ENCODE measurements at regions not wholly inside any gene's neighbourhood (a gene's known extent, or its start where the extent isn't known, plus 50 kb on each side); places are given as distances from the start of the nearest gene placed in this dataset.

DNA sequence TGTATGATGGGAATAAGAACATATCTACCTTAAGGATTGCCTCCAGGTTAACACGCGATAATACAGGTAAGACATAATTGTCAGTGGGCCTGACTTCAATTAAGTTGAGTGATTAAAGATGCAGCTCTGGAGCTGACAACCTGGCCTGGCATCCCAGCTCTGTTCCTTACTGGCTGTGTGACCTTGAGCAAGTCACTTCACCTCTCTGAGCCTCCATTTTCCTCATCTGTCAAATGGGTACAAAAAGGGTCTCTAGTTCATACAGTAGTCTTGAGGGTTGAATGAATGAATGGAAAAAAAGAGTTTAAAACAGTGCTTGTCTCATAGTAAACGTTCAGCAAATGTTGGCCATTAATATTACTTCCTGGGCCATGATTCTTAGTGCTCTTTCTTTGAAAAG, 213.9 kb downstream of the PHETA1 start:
- TF ChIP-seq, protein P1, sequence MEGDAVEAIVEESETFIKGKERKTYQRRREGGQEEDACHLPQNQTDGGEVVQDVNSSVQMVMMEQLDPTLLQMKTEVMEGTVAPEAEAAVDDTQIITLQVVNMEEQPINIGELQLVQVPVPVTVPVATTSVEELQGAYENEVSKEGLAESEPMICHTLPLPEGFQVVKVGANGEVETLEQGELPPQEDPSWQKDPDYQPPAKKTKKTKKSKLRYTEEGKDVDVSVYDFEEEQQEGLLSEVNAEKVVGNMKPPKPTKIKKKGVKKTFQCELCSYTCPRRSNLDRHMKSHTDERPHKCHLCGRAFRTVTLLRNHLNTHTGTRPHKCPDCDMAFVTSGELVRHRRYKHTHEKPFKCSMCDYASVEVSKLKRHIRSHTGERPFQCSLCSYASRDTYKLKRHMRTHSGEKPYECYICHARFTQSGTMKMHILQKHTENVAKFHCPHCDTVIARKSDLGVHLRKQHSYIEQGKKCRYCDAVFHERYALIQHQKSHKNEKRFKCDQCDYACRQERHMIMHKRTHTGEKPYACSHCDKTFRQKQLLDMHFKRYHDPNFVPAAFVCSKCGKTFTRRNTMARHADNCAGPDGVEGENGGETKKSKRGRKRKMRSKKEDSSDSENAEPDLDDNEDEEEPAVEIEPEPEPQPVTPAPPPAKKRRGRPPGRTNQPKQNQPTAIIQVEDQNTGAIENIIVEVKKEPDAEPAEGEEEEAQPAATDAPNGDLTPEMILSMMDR (IDR thresholded peaks at IDR 0.05): no peak
- TF ChIP-seq POLR2AphosphoS5 (IDR thresholded peaks at IDR 0.05) (no peak), POLR2A (IDR thresholded peaks at IDR 0.05) (no peak)
